SK-N-DZ (cell line): ENCODE measurements at regions not wholly inside any gene's neighbourhood (a gene's known extent, or its start where the extent isn't known, plus 50 kb on each side); places are given as distances from the start of the nearest gene placed in this dataset.
"Not testable (repeated sequence)": the region's sequence is repeated elsewhere in the genome, so short reads cannot be mapped to it uniquely, and the experiment has no call there.

Experiments used
- DNase-seq: peaks from one replicate; pipeline ENCODE4 v3.0.0-alpha.2; 2015; ENCODE audit warnings: low spot score

- no peak for DNase-seq
Measured at GRCh38 chr2:220335591-220335915, 708.1 kb downstream of the SLC4A3 start.

GRCh38 chr2:220336771-220337170 is 709.3 kb downstream of the SLC4A3 start:
- DNase-seq: no peak

GRCh38 chr2:220337611-220338440 is 710.4 kb downstream of the SLC4A3 start:
- DNase-seq: no peak

- no peak for DNase-seq
Measured at GRCh38 chr2:220341014-220341413, 713.6 kb downstream of the SLC4A3 start.

- DNase-seq: no peak
Measured at GRCh38 chr2:220346919-220347318, 719.5 kb downstream of the SLC4A3 start.

- no peak for DNase-seq
Measured at GRCh38 chr2:220347626-220348025, 720.2 kb downstream of the SLC4A3 start.

- DNase-seq: no peak
Measured at GRCh38 chr2:220348206-220348605, 720.8 kb downstream of the SLC4A3 start.

GRCh38 chr2:220353897-220354296 is 726.5 kb downstream of the SLC4A3 start:
- DNase-seq: no peak

- no peak for DNase-seq
Measured at GRCh38 chr2:220356076-220356475, 728.6 kb downstream of the SLC4A3 start.

- no peak for DNase-seq
Measured at GRCh38 chr2:220365023-220365422, 737.6 kb downstream of the SLC4A3 start.

- DNase-seq: no peak
Measured at GRCh38 chr2:220366765-220367164, 739.3 kb downstream of the SLC4A3 start.

- no peak for DNase-seq
Measured at GRCh38 chr2:220370764-220371163, 743.3 kb downstream of the SLC4A3 start.

- DNase-seq: no peak
Measured at GRCh38 chr2:220371211-220371610, 743.8 kb downstream of the SLC4A3 start.

- DNase-seq: no peak
Measured at GRCh38 chr2:220373878-220374277, 746.4 kb downstream of the SLC4A3 start.

GRCh38 chr2:220374282-220374681 is 746.9 kb downstream of the SLC4A3 start:
- DNase-seq: no peak

GRCh38 chr2:220377482-220378155 is 750.2 kb downstream of the SLC4A3 start:
- DNase-seq: no peak

- not testable (repeated sequence) for DNase-seq
Measured at GRCh38 chr2:220387758-220388157, 760.3 kb downstream of the SLC4A3 start.

GRCh38 chr2:220393711-220394110 is 766.3 kb downstream of the SLC4A3 start:
- no peak for DNase-seq

GRCh38 chr2:220394433-220394832 is 767.0 kb downstream of the SLC4A3 start:
- no peak for DNase-seq

- DNase-seq: no peak
Measured at GRCh38 chr2:220396287-220396686, 768.9 kb downstream of the SLC4A3 start.

GRCh38 chr2:220410296-220410695 is 782.9 kb downstream of the SLC4A3 start:
- no peak for DNase-seq

- no peak for DNase-seq
Measured at GRCh38 chr2:220417503-220417902, 790.1 kb downstream of the SLC4A3 start.

GRCh38 chr2:220419647-220420046 is 792.2 kb downstream of the SLC4A3 start:
- DNase-seq: no peak
